A673 (cell line): ENCODE measurements at regions not wholly inside any gene's neighbourhood (a gene's known extent, or its start where the extent isn't known, plus 50 kb on each side); places are given as distances from the start of the nearest gene placed in this dataset.

Experiments used
- BruUV-seq: library from RNA; stranded (reverse); fragments of 400-500 nt; replicated peaks from 2 replicates; lab custom pipeline; 2021; lab: Mats Ljungman, UMichigan
- CTCF ChIA-PET: fragments of 300-600 bp; sonication (Branson Sonifier 250); formaldehyde crosslinking; loops from one replicate; lab custom pipeline; 2022; ENCODE audit warnings: antibody characterized with exemption; lab: Charles Lee
- POLR2A ChIA-PET: fragments of 300-600 bp; sonication (Branson Sonifier 250); formaldehyde crosslinking; loops from one replicate; lab custom pipeline; 2022; ENCODE audit warnings: antibody characterized with exemption; ENCODE audit not compliant: low non-redundant PET; lab: Charles Lee
- DNase-seq: peaks from one replicate; pipeline ENCODE4 v3.0.0-alpha.2; 2015; ENCODE audit warnings: low spot score
- H3K27ac ChIP-seq: fragments of 200-600 bp; sonication (generic); 2 replicates; pipeline ENCODE4 v1.5.1; 2016; ENCODE audit warnings: mixed run types, low read depth, mild to moderate bottlenecking, mixed read lengths, antibody characterized with exemption, low read length; ENCODE audit not compliant: poor library complexity, severe bottlenecking
- H3K27me3 ChIP-seq: fragments of 200-600 bp; sonication (generic); replicated peaks from 2 replicates; pipeline ENCODE4 v1.6.1; 2017; ENCODE audit warnings: mixed run types, low read depth, mild to moderate bottlenecking, mixed read lengths, antibody characterized with exemption, low read length; ENCODE audit not compliant: insufficient read depth, poor library complexity
- H3K36me3 ChIP-seq: fragments of 200-600 bp; sonication (generic); 2 replicates; pipeline ENCODE4 v1.6.1; 2016; ENCODE audit warnings: mixed run types, mild to moderate bottlenecking, mixed read lengths, antibody characterized with exemption, low read length; ENCODE audit not compliant: insufficient read depth, poor library complexity, severe bottlenecking
- H3K4me1 ChIP-seq: fragments of 200-600 bp; sonication (generic); 2 replicates; pipeline ENCODE4 v1.6.1; 2017; ENCODE audit warnings: mixed run types, mild to moderate bottlenecking, mixed read lengths, antibody characterized with exemption, low read length; ENCODE audit not compliant: insufficient read depth, poor library complexity, severe bottlenecking
- H3K4me3 ChIP-seq: fragments of 200-600 bp; sonication (generic); 2 replicates; pipeline ENCODE4 v1.5.1; 2016; ENCODE audit warnings: low read depth, mixed run types, mild to moderate bottlenecking, mixed read lengths, low read length; ENCODE audit not compliant: poor library complexity, severe bottlenecking
- H3K9me3 ChIP-seq: fragments of 200-600 bp; sonication (generic); 2 replicates; pipeline ENCODE4 v1.6.1; 2016; ENCODE audit warnings: mixed run types, low read depth, mild to moderate bottlenecking, mixed read lengths, antibody characterized with exemption, low read length; ENCODE audit not compliant: poor library complexity, severe bottlenecking
- CTCF ChIP-seq: fragments of 300-800, 200-600 bp; sonication (generic); conservative IDR thresholded peaks from 2 replicates; pipeline ENCODE4 v1.5.1; 2017; ENCODE audit warnings: low read depth, mild to moderate bottlenecking, antibody characterized with exemption, low read length, moderate library complexity, mixed read lengths
- EZH2 ChIP-seq: fragments of 200-600 bp; sonication (generic); IDR thresholded peaks from 2 replicates; pipeline ENCODE4 v1.6.1; 2017; ENCODE audit warnings: borderline replicate concordance, low read depth, mild to moderate bottlenecking, mixed read lengths, antibody characterized with exemption, low read length; ENCODE audit not compliant: poor library complexity, severe bottlenecking
- intact Hi-C: fragments of 100-400 bp; cut with micrococcal nuclease; formaldehyde crosslinking; loops from one replicate; pipeline ENCODE4 v1.10.0; 2022; ENCODE audit not compliant: unreplicated experiment

- BruUV-seq, result no TSS peak
- Histone ChIP-seq H3K36me3 (no peaks in the 10 kb centered on the region), H3K27ac (no peak overlapping the region), H3K4me3 (no peak overlapping the region), H3K4me1 (no peaks in the 10 kb centered on the region), H3K27me3 (no peaks in the 10 kb centered on the region), H3K9me3 (peaks cover 4% of the 10 kb centered on the region)
- intact Hi-C loops, result no loop called here
- DNase-seq, result no peak
- CTCF ChIA-PET, result no interaction called here
- TF ChIP-seq EZH2 (no peak), CTCF (no peak)
- POLR2A ChIA-PET, result no interaction called here
These were observed 423.3 kb downstream of the TLE1 start for GRCh38 chr9:81266086-81266485.

DNA sequence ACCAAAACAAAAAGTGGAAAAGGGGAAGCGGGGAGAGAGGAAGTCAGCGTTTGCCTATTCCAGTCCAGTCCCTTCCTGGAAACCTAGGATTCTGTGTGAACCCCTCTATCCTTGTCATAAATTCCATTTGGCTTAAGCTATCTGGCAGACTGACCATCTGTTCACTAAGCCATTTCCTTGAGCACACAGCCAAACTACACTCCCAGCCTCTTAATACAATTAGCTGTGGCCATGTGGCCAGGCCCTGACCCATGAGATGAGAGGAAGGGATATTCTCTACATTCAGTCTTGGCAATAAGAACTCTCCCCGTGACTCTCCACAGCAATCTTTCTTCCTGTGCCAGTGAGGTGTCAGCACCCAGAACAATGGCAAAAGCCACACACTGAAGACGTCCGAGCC, 424.8 kb downstream of the TLE1 start:
- POLR2A ChIA-PET, result no interaction called here
- CTCF ChIA-PET, result no interaction called here
- intact Hi-C loops, result no loop called here
- Histone ChIP-seq H3K4me3 (no peak overlapping the region), H3K27ac (no peak overlapping the region), H3K4me1 (no peaks in the 10 kb centered on the region), H3K36me3 (no peaks in the 10 kb centered on the region), H3K9me3 (peaks cover 8% of the 10 kb centered on the region), H3K27me3 (no peaks in the 10 kb centered on the region)
- DNase-seq, result no peak
- no TSS peak for BruUV-seq
- TF ChIP-seq EZH2 (no peak), CTCF (no peak)

DNA sequence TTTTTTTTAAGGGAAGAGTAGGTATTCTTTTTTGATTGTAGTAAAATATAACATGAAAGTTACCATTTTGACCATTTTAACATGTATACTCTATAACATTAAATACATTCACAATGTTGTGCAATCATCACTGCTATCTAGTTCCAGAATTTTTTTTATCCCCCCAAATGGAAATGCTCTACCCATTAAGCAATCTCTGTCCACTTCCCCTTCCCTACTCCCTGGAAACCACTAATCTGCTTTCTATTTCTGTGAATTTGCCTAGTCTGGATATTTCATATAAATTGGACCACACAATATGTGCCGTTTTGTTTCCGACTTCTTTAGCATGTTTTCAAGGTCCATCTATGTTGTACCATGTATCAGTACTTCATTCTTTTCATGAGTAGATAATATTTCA, 429.5 kb downstream of the TLE1 start:
- CTCF ChIA-PET, result no interaction called here
- POLR2A ChIA-PET, result no interaction called here
- Histone ChIP-seq H3K4me3 (no peak overlapping the region), H3K27me3 (peaks cover 6% of the 10 kb centered on the region), H3K9me3 (peaks cover 3% of the 10 kb centered on the region), H3K36me3 (no peaks in the 10 kb centered on the region), H3K27ac (no peak overlapping the region), H3K4me1 (no peaks in the 10 kb centered on the region)
- DNase-seq, result no peak
- TF ChIP-seq EZH2 (no peak), CTCF (no peak)
- intact Hi-C loops, result no loop called here
- no TSS peak for BruUV-seq
